GM19455 (cell line): ENCODE measurements at regions not wholly inside any gene's neighbourhood (a gene's known extent, or its start where the extent isn't known, plus 50 kb on each side); places are given as distances from the start of the nearest gene placed in this dataset.

Source experiments
- ATAC-seq: cut with Tn5 transposase; IDR thresholded peaks from one replicate; pipeline ENCODE4 v1.9.1; 2021; ENCODE audit not compliant: unreplicated experiment

DNA sequence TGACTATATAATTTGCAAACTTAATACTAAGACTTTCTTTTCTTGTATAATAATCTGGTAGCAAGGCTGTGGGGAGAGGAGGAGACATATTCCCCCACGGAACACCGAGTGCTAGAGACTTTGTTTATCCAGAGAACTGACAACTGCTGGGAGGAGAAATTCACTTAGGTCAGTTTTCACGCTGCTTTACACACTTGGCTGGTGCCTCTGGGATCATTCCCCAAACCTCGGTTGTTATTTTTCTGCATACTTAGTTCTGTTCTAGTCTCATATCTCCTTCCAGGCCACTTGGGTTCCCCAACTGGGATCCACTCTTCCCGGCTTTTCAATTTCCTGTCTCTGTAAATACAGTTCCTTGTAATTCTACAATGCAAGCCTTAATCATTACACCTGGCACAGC is 238.2 kb upstream of the ADAMTS16 start:
- ATAC-seq = no peak

- ATAC-seq = no peak
Observed at GRCh38 chr5:4905674-4906520, 234.2 kb upstream of the ADAMTS16 start.

GRCh38 chr5:4906786-4907185 is 233.3 kb upstream of the ADAMTS16 start:
- no peak for ATAC-seq

DNA sequence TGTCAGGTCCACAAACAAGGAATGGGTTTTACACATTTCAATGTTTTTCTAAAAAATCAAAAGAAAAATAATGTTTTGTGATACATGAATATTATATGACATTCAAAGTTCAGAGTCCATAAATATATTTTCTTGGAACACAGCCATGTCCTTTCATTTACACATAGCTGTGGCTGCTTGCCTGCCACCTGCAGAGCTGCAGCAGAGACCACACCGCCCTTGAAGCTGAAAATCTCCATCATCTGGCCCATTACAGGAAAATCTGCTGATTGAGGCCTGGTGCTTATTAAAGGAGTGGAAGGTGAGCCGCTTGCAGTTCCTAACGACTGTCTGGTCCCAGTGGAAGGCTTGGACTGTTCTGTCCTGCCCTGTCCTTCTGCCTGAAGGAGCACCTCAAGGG is 232.6 kb upstream of the ADAMTS16 start:
- ATAC-seq = no peak

DNA sequence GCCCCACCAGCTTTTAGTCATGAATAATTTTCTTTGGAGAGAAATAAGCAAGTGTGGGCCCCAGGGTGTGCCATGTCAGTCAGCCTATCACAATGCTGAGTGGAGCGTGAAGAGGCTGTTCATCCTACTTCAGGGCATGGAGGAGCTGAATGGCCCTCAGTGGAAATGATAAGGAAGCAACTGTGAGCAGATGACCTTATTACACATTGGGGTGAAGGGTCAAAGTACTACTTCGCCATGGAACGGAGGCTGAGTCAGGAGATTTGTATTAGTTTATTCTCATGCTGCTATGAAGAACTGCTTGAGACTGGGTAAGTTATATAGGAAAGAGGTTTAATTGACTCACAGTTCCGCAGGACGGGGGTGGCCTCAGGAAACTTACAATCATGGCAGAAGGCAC is 231.0 kb upstream of the ADAMTS16 start:
- no peak for ATAC-seq

- no peak for ATAC-seq
Observed at GRCh38 chr5:4911646-4912403, 228.3 kb upstream of the ADAMTS16 start.

GRCh38 chr5:4921929-4922328 is 218.2 kb upstream of the ADAMTS16 start:
- no peak for ATAC-seq

GRCh38 chr5:4924577-4924976 is 215.6 kb upstream of the ADAMTS16 start:
- ATAC-seq = no peak

- ATAC-seq = no peak
Observed at GRCh38 chr5:4927097-4927496, 213.0 kb upstream of the ADAMTS16 start.

GRCh38 chr5:4928409-4928808 is 211.7 kb upstream of the ADAMTS16 start:
- no peak for ATAC-seq

GRCh38 chr5:4929092-4929655 is 211.0 kb upstream of the ADAMTS16 start:
- ATAC-seq = no peak

GRCh38 chr5:4939042-4939781 is 200.9 kb upstream of the ADAMTS16 start:
- no peak for ATAC-seq

DNA sequence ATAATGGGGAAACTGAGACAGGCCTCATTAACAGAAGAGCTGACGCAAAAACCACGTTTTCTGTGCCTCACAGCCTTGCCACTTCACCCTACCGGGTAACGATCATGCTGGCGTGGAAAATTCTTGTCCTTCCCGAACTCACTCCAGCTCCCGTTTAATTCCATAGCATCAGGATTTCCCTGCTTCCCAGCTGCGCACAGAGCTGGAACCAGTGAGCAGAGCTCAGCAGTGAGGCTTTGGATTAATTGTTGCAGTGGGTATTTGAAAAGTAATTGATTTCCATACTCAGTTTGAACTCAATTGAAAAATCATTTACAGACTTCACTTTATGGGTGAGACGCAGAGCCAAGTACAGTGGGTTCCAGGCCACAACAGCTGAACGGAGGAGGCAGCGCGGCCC is 199.0 kb upstream of the ADAMTS16 start:
- ATAC-seq = no peak

DNA sequence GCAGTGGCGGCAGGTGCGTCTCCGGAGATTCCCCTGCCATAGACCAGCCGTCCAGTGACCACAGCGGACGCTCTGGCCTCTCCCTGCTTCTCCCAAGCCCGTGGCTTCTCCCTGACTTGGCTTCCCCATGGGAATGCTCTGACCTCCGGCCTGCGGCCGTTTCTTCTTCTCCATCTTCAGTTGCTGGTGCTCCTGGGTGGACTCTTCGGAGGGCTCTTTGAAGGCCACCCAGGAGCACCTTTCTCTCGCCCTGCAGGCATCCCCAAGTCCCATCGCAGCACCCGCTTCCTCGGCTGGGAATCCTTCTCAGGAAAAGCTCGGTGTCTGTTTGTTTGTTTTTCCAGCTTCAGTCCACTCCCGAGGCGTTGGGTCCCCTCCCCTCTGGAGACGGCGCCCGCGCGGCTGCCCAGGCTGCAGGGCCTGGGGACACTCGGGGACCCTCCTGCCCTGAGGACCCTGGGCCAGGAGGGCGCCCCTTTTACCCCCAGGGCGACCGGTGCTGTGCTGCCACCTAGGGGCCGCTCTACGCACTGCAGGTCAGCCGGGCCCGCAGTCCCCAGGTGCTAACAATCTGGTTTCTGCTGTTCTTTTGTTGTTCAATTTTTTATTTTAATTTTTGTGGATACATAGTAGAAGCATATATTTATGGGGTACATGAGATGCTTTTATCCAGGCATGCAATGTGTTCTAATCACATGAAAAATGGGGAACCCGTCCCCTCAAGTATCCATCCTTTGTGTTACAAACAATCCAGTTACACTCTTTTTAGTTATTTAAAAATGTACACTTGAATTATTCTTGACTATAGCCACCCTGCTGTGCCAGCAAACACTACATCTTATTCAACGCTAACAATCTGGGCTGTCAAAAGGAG is 197.9 kb upstream of the ADAMTS16 start:
- no peak for ATAC-seq

DNA sequence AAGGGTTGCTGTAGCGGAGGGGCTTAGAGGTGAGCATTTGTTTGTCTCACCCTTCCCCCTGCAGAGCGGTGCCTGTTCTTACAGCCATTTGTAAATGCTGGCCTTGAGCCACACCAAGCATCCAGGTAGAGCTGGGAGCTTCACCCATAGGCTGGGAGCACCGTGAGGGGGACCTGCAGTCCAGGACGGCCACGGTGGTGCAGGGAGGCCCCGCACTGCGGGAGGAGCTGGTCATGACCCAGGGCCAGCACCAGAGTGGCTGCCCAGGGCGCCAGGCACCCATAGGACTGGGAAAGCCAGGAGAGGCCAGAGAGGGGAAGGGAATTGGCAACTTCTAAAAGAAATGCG is 197.3 kb upstream of the ADAMTS16 start:
- ATAC-seq = no peak

- no peak for ATAC-seq
Observed at GRCh38 chr5:4945296-4945695, 194.8 kb upstream of the ADAMTS16 start.

DNA sequence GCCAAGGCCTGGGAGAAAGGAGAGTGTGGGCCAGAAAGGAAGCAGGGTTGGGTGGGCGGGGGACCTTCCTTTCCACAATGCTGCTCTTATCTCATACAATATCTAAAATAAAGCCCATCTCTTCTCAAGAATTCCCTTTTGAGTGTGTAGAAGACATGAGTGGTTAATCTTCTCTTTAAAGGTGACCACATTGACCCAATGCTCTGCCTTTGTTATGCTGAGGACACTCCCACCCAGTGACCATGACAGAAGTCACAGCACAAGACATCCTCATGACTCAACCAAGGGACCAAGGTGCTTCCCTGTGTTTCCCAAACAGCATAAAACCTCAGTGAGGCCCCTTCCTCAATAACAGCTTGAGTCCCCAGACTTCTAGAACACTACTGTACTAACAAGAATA is 193.0 kb upstream of the ADAMTS16 start:
- ATAC-seq = no peak

- no peak for ATAC-seq
Observed at GRCh38 chr5:4947893-4948536, 192.1 kb upstream of the ADAMTS16 start.

- ATAC-seq = no peak
Observed at GRCh38 chr5:4949108-4949507, 191.0 kb upstream of the ADAMTS16 start.

DNA sequence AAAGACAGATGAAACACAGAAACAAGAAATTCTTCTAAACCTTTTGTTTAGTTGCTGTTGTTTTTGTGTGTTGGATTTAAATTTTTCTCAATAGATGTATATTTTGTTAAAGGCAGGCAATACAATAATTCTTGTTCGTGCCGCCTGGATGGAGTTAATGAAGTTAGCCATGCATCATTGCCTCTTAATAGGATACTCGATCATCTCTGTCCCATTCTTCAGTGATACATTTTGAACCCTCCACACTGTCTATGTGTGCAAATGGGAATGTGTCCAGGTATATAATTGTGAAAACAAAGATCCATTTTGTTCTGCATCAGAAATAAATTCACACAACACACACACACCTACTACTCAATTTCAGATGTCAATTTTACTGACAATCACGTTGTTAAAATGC is 186.6 kb upstream of the ADAMTS16 start:
- ATAC-seq = no peak
